ENCODE measurements at regions not wholly inside any gene's neighbourhood (a gene's known extent, or its start where the extent isn't known, plus 50 kb on each side); places are given as distances from the start of the nearest gene placed in this dataset.

DNA sequence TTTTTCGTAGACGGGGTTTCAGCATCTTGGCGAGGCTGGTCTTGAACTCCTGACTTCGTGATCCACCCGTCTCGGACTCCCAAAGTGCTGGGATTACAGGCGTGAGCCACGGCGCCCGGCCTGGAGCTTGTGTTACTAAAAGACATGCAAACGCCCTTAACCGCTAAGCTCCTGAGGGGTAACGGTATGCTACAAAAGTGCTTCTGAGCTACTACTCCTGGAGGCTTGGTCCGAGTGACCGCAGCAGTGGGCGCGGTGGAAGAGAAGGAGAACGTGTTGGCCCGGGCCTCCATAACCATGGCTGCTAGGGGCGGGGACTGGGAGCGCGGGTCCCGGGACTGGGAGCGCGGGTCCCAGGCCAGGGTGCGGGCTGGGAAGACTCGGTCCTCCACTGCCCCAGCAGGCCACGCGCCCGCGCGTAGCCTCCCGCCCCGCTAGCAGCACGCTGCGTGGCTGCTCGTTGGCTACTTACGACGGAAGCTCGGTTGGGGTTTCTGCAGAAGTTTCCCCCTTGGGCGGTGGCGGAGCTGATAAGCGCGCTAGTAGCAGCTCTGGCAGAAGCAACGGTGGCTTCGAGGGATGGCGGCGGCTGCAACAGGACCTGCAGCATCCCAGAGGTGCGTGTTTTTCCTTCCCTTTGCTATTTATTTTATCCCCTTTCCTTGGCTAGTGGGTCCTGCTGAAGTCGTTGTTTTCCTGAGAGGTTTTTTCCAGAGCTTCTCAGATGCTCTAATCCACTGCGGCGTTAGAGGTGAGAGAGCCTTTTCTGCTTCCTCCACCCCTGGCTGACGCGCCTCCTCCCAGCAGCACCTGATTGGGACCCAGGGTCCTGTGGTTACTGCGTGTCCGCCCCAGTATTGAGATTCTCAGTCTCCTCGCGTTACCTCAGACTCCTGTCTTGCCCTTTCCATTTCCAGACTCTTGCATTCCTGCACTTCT is 69.2 kb upstream of the CCDC180 start (continued):
- TF ChIP-seq YY1 (tag by site-specific recombination; IDR thresholded peaks at IDR 0.05) (peak; percentile 75), HOXD13 (CRISPR knock-in tag; IDR thresholded peaks at IDR 0.05; ENCODE audit: borderline replicate concordance) (peak; percentile 11; the same call in 1 of the 2 replicates), KLF7 (tag by site-specific recombination; IDR thresholded peaks at IDR 0.05; ENCODE audit: borderline replicate concordance) (peak; percentile 46; the same call in 1 of the 2 replicates), SP3 (tag by site-specific recombination; IDR thresholded peaks at IDR 0.05) (peak; percentile 31; the same call in 1 of the 2 replicates), ZNF621 (tag by site-specific recombination; IDR thresholded peaks at IDR 0.05) (no peak), ZNF600 (tag by site-specific recombination; IDR thresholded peaks at IDR 0.05) (peak; percentile 75), TRIM28 (IDR thresholded peaks at IDR 0.05; ENCODE audit: borderline replicate concordance, low read length) (no peak; the same call in 1 of the 2 replicates), ZNF623 (tag by site-specific recombination; IDR thresholded peaks at IDR 0.05) (peak; percentile 71), GLIS2 (tag by site-specific recombination; IDR thresholded peaks at IDR 0.05) (peak; percentile 84), ZNF324 (tag by site-specific recombination; IDR thresholded peaks at IDR 0.05) (0 out of 2 replicates have a peak, but pooled peaks have one; percentile 5), MZF1 (tag by site-specific recombination; IDR thresholded peaks at IDR 0.05; ENCODE audit: borderline replicate concordance) (0 out of 2 replicates have a peak, but pooled peaks have one; percentile 50), KLF1 (tag by site-specific recombination; IDR thresholded peaks at IDR 0.05) (peak; percentile 34; the same call in 1 of the 2 replicates), WT1 (tag by site-specific recombination; IDR thresholded peaks at IDR 0.05) (0 out of 2 replicates have a peak, but pooled peaks have one; percentile 8), ZNF121 (tag by site-specific recombination; IDR thresholded peaks at IDR 0.05) (no peak), ZNF114 (tag by site-specific recombination; IDR thresholded peaks at IDR 0.05) (no peak), ZNF133 (tag by site-specific recombination; IDR thresholded peaks at IDR 0.05) (no peak), ZXDB (tag by site-specific recombination; IDR thresholded peaks at IDR 0.05) (peak; percentile 73), ZNF529 (tag by site-specific recombination; IDR thresholded peaks at IDR 0.05; ENCODE audit: insufficient replicate concordance) (no peak)
- TF ChIP-seq, protein P1, sequence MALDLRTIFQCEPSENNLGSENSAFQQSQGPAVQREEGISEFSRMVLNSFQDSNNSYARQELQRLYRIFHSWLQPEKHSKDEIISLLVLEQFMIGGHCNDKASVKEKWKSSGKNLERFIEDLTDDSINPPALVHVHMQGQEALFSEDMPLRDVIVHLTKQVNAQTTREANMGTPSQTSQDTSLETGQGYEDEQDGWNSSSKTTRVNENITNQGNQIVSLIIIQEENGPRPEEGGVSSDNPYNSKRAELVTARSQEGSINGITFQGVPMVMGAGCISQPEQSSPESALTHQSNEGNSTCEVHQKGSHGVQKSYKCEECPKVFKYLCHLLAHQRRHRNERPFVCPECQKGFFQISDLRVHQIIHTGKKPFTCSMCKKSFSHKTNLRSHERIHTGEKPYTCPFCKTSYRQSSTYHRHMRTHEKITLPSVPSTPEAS (tag by site-specific recombination; IDR thresholded peaks at IDR 0.05) = no peak
- TF ChIP-seq, protein P2, sequence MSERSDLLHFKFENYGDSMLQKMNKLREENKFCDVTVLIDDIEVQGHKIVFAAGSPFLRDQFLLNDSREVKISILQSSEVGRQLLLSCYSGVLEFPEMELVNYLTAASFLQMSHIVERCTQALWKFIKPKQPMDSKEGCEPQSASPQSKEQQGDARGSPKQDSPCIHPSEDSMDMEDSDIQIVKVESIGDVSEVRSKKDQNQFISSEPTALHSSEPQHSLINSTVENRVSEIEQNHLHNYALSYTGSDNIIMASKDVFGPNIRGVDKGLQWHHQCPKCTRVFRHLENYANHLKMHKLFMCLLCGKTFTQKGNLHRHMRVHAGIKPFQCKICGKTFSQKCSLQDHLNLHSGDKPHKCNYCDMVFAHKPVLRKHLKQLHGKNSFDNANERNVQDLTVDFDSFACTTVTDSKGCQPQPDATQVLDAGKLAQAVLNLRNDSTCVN (tag by site-specific recombination; optimal IDR thresholded peaks at IDR 0.05) = peak; percentile 89
- TF ChIP-seq, protein P3, sequence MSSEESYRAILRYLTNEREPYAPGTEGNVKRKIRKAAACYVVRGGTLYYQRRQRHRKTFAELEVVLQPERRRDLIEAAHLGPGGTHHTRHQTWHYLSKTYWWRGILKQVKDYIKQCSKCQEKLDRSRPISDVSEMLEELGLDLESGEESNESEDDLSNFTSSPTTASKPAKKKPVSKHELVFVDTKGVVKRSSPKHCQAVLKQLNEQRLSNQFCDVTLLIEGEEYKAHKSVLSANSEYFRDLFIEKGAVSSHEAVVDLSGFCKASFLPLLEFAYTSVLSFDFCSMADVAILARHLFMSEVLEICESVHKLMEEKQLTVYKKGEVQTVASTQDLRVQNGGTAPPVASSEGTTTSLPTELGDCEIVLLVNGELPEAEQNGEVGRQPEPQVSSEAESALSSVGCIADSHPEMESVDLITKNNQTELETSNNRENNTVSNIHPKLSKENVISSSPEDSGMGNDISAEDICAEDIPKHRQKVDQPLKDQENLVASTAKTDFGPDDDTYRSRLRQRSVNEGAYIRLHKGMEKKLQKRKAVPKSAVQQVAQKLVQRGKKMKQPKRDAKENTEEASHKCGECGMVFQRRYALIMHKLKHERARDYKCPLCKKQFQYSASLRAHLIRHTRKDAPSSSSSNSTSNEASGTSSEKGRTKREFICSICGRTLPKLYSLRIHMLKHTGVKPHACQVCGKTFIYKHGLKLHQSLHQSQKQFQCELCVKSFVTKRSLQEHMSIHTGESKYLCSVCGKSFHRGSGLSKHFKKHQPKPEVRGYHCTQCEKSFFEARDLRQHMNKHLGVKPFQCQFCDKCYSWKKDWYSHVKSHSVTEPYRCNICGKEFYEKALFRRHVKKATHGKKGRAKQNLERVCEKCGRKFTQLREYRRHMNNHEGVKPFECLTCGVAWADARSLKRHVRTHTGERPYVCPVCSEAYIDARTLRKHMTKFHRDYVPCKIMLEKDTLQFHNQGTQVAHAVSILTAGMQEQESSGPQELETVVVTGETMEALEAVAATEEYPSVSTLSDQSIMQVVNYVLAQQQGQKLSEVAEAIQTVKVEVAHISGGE (tag by site-specific recombination; conservative IDR thresholded peaks at IDR 0.05; ENCODE audit: low read depth) = peak; percentile 90
- TF ChIP-seq, protein P4, sequence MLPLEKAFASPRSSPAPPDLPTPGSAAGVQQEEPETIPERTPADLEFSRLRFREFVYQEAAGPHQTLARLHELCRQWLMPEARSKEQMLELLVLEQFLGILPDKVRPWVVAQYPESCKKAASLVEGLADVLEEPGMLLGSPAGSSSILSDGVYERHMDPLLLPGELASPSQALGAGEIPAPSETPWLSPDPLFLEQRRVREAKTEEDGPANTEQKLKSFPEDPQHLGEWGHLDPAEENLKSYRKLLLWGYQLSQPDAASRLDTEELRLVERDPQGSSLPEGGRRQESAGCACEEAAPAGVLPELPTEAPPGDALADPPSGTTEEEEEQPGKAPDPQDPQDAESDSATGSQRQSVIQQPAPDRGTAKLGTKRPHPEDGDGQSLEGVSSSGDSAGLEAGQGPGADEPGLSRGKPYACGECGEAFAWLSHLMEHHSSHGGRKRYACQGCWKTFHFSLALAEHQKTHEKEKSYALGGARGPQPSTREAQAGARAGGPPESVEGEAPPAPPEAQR (tag by site-specific recombination; IDR thresholded peaks at IDR 0.05) = no peak
- TF ChIP-seq, protein P5, sequence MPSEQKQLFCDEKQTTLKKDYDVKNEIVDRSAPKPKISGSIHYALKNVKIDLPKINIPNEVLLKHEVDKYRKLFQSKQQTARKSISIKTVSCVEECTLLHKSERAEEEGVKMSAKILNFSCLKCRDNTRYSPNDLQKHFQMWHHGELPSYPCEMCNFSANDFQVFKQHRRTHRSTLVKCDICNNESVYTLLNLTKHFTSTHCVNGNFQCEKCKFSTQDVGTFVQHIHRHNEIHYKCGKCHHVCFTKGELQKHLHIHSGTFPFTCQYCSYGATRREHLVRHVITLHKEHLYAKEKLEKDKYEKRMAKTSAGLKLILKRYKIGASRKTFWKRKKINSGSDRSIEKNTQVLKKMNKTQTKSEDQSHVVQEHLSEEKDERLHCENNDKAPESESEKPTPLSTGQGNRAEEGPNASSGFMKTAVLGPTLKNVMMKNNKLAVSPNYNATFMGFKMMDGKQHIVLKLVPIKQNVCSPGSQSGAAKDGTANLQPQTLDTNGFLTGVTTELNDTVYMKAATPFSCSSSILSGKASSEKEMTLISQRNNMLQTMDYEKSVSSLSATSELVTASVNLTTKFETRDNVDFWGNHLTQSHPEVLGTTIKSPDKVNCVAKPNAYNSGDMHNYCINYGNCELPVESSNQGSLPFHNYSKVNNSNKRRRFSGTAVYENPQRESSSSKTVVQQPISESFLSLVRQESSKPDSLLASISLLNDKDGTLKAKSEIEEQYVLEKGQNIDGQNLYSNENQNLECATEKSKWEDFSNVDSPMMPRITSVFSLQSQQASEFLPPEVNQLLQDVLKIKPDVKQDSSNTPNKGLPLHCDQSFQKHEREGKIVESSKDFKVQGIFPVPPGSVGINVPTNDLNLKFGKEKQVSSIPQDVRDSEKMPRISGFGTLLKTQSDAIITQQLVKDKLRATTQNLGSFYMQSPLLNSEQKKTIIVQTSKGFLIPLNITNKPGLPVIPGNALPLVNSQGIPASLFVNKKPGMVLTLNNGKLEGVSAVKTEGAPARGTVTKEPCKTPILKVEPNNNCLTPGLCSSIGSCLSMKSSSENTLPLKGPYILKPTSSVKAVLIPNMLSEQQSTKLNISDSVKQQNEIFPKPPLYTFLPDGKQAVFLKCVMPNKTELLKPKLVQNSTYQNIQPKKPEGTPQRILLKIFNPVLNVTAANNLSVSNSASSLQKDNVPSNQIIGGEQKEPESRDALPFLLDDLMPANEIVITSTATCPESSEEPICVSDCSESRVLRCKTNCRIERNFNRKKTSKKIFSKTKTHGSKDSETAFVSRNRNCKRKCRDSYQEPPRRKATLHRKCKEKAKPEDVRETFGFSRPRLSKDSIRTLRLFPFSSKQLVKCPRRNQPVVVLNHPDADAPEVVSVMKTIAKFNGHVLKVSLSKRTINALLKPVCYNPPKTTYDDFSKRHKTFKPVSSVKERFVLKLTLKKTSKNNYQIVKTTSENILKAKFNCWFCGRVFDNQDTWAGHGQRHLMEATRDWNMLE (tag by site-specific recombination; conservative IDR thresholded peaks at IDR 0.05; ENCODE audit: low read depth) = peak; percentile 54; the same call in 1 of the 2 replicates
- TF ChIP-seq, protein P6, sequence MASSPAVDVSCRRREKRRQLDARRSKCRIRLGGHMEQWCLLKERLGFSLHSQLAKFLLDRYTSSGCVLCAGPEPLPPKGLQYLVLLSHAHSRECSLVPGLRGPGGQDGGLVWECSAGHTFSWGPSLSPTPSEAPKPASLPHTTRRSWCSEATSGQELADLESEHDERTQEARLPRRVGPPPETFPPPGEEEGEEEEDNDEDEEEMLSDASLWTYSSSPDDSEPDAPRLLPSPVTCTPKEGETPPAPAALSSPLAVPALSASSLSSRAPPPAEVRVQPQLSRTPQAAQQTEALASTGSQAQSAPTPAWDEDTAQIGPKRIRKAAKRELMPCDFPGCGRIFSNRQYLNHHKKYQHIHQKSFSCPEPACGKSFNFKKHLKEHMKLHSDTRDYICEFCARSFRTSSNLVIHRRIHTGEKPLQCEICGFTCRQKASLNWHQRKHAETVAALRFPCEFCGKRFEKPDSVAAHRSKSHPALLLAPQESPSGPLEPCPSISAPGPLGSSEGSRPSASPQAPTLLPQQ (tag by site-specific recombination; IDR thresholded peaks at IDR 0.05) = peak; percentile 67
